Duodenal mucosa (tissue), 2 donors: ENCODE measurements at regions not wholly inside any gene's neighbourhood (a gene's known extent, or its start where the extent isn't known, plus 50 kb on each side); places are given as distances from the start of the nearest gene placed in this dataset.

Experiments
- H3K27ac ChIP-seq: one replicate; pipeline ENCODE4 v1.7.0; 2013; ENCODE audit warnings: low read depth, low read length
- H3K27me3 ChIP-seq, 2 donors: one replicate each; pipeline ENCODE4 v1.7.0; 2013; ENCODE audit warnings: low read length in 2 of 2, control low read depth in 1 of 2; ENCODE audit not compliant: insufficient read depth in 2 of 2, control insufficient read depth in 1 of 2
- H3K36me3 ChIP-seq, 2 donors: one replicate each; pipeline ENCODE4 v1.7.0; 2013; ENCODE audit warnings: low read length in 2 of 2, control low read depth in 1 of 2; ENCODE audit not compliant: insufficient read depth in 2 of 2, control insufficient read depth in 1 of 2
- H3K4me1 ChIP-seq, 2 donors: one replicate each; pipeline ENCODE4 v1.7.0; 2013; ENCODE audit warnings: low read length in 2 of 2, control low read depth in 1 of 2; ENCODE audit not compliant: insufficient read depth in 2 of 2, control insufficient read depth in 1 of 2
- H3K4me3 ChIP-seq, 2 donors: one replicate each; pipeline ENCODE4 v1.7.0; 2013; ENCODE audit warnings: low read length in 2 of 2, low read depth in 1 of 2
- H3K9ac ChIP-seq, 2 donors: one replicate each; pipeline ENCODE4 v1.7.0; 2013; ENCODE audit warnings: low read length in 2 of 2, low read depth in 1 of 2
- H3K9me3 ChIP-seq, 2 donors: one replicate each; pipeline ENCODE4 v1.7.0; 2013; ENCODE audit warnings: low read length in 2 of 2, control low read depth in 1 of 2; ENCODE audit not compliant: control insufficient read depth in 1 of 2

GRCh38 chr15:94000606-94001005 is 230.8 kb upstream of the MCTP2 start:
- Histone ChIP-seq H3K36me3 (no peaks in the 10 kb centered on the region), H3K27me3 (peaks cover 5 to 18% of the 10 kb centered on the region in 2 donors), H3K4me1 (no peaks in the 10 kb centered on the region), H3K4me3 (no peak overlapping the region), H3K9ac (no peak overlapping the region), H3K9me3 (no peaks in the 10 kb centered on the region), H3K27ac (no peak overlapping the region)

- no peaks in the 10 kb centered on the region for H3K9me3 ChIP-seq
- H3K27ac ChIP-seq: no peak overlapping the region
- H3K27me3 ChIP-seq: peaks cover 5 to 25% of the 10 kb centered on the region in 2 donors
- H3K4me3 ChIP-seq: no peak overlapping the region
- H3K4me1 ChIP-seq: no peaks in the 10 kb centered on the region
- H3K9ac ChIP-seq: no peak overlapping the region
- no peaks in the 10 kb centered on the region for H3K36me3 ChIP-seq
These were observed 234.2 kb upstream of the MCTP2 start for GRCh38 chr15:93997071-93997658.

GRCh38 chr15:93989440-93989998 is 241.8 kb upstream of the MCTP2 start:
- Histone ChIP-seq H3K4me3 (no peak overlapping the region), H3K27me3 (peaks cover 0 to 15% of the 10 kb centered on the region in 2 donors), H3K27ac (no peak overlapping the region), H3K4me1 (no peaks in the 10 kb centered on the region), H3K9me3 (no peaks in the 10 kb centered on the region), H3K9ac (no peak overlapping the region), H3K36me3 (no peaks in the 10 kb centered on the region)

GRCh38 chr15:93987068-93987467 is 244.3 kb upstream of the MCTP2 start:
- Histone ChIP-seq H3K27me3 (peaks cover 0 to 15% of the 10 kb centered on the region in 2 donors), H3K9me3 (no peaks in the 10 kb centered on the region), H3K4me1 (no peaks in the 10 kb centered on the region), H3K36me3 (no peaks in the 10 kb centered on the region), H3K27ac (no peak overlapping the region), H3K9ac (no peak overlapping the region), H3K4me3 (no peak overlapping the region)

GRCh38 chr15:93986400-93986984 is 244.9 kb upstream of the MCTP2 start:
- H3K27ac ChIP-seq: no peak overlapping the region
- H3K4me1 ChIP-seq: no peaks in the 10 kb centered on the region
- H3K9ac ChIP-seq: no peak overlapping the region
- no peaks in the 10 kb centered on the region for H3K36me3 ChIP-seq
- peaks cover 0 to 15% of the 10 kb centered on the region in 2 donors for H3K27me3 ChIP-seq
- H3K4me3 ChIP-seq: no peak overlapping the region
- H3K9me3 ChIP-seq: no peaks in the 10 kb centered on the region

DNA sequence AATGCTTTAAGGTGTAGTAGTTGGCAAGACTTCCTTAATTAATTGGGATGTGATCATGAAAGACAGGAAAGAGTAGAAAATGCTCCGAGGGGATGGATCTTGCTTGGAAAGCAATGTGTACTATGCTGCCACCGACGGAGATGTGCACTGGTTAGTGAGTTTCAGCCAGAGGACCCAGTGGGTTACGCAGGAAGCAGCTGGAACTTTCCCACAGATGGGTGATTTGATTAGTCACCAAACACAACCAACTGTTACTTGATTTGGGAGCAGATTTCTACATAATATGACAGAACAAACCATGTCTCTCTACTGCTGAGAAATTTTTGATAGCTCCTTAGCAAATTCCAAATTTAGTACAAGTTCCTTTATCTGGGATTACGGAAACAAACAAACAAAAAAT is 245.4 kb upstream of the MCTP2 start:
- Histone ChIP-seq H3K27ac (no peak overlapping the region), H3K27me3 (peaks cover 0 to 15% of the 10 kb centered on the region in 2 donors), H3K9me3 (no peaks in the 10 kb centered on the region), H3K36me3 (no peaks in the 10 kb centered on the region), H3K9ac (no peak overlapping the region), H3K4me1 (no peaks in the 10 kb centered on the region), H3K4me3 (no peak overlapping the region)

DNA sequence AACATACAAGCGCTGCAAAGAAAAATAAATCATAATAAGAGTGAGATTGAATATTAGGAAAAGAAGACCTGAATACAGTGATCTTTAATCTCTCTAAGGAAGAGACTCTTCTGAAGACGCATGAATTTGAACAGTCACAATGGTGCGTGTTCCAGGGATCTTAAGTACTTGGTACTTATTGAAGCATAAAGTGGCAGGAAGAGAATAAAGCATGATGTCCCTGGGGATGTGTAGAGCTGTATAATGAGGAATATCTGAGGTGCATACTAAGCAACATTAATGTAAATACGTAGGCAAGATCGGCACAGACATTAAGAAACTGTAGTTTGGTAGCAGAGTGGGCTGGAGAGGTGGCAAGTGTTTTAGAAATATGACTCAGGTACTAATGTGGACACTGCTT is 246.2 kb upstream of the MCTP2 start:
- Histone ChIP-seq H3K27me3 (peaks cover 0 to 15% of the 10 kb centered on the region in 2 donors), H3K36me3 (no peaks in the 10 kb centered on the region), H3K9ac (no peak overlapping the region), H3K4me3 (no peak overlapping the region), H3K4me1 (no peaks in the 10 kb centered on the region), H3K9me3 (no peaks in the 10 kb centered on the region), H3K27ac (no peak overlapping the region)

DNA sequence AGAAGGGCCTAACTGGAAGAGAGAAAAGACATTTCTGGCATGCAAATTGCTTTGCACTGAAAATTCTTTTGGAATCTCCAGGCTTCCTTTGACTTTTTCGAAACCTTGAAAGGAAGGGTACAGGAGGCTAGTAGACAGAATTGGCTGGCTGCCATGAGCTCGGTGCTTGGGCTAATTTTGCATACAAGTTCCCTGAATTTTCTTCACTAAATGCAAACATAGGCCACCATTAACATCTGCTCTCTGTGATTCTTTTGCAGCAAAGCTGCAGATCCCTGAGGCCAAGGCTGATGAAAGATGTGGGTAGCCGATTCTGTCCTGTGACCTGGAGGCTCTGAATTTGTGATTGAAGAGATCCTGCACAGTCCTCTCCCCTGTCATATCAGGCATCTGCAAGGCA is 247.8 kb upstream of the MCTP2 start:
- Histone ChIP-seq H3K27ac (no peak overlapping the region), H3K27me3 (peaks cover 0 to 15% of the 10 kb centered on the region in 2 donors), H3K36me3 (no peaks in the 10 kb centered on the region), H3K9me3 (no peaks in the 10 kb centered on the region), H3K4me3 (no peak overlapping the region), H3K4me1 (no peaks in the 10 kb centered on the region), H3K9ac (no peak overlapping the region)

GRCh38 chr15:93982226-93982727 is 249.1 kb upstream of the MCTP2 start:
- H3K4me1 ChIP-seq: no peaks in the 10 kb centered on the region
- peaks cover 0 to 7% of the 10 kb centered on the region in 2 donors for H3K27me3 ChIP-seq
- no peak overlapping the region for H3K4me3 ChIP-seq
- no peaks in the 10 kb centered on the region for H3K36me3 ChIP-seq
- H3K9me3 ChIP-seq: no peaks in the 10 kb centered on the region
- H3K9ac ChIP-seq: no peak overlapping the region
- no peak overlapping the region for H3K27ac ChIP-seq

GRCh38 chr15:93981706-93982105 is 249.7 kb upstream of the MCTP2 start:
- Histone ChIP-seq H3K9me3 (no peaks in the 10 kb centered on the region), H3K27me3 (peaks cover 0 to 7% of the 10 kb centered on the region in 2 donors), H3K4me3 (no peak overlapping the region), H3K4me1 (no peaks in the 10 kb centered on the region), H3K27ac (no peak overlapping the region), H3K9ac (no peak overlapping the region), H3K36me3 (no peaks in the 10 kb centered on the region)
